GM12878 (cell line): ENCODE measurements at regions not wholly inside any gene's neighbourhood (a gene's known extent, or its start where the extent isn't known, plus 50 kb on each side); places are given as distances from the start of the nearest gene placed in this dataset.

Source experiments
- ATAC-seq: fragments of 200-7000 bp; cut with Tn5 transposase; 3 replicates; pipeline ENCODE4 v1.9.1; 2020; ENCODE audit warnings: mild to moderate bottlenecking, moderate library complexity
- BruUV-seq: library from RNA; stranded (reverse); fragments of 400-500 nt; replicated peaks from 2 replicates; lab custom pipeline; 2021; lab: Mats Ljungman, UMichigan
- CTCF ChIA-PET: fragments of 300-600 bp; sonication (Branson Sonifier 250); formaldehyde crosslinking; extraction: SDS; loops from one replicate; lab custom pipeline; 2021; ENCODE audit warnings: inconsistent platforms; lab: Yijun Ruan, JAX
- POLR2A ChIA-PET: fragments of 350-600 bp; formaldehyde crosslinking; extraction: SDS; loops from one replicate; lab custom pipeline; 2021; ENCODE audit warnings: inconsistent platforms; lab: Charles Lee
- RAD21 ChIA-PET: fragments of 300-600 bp; sonication (Branson Sonifier 250); formaldehyde crosslinking; loops from one replicate; lab custom pipeline; 2023; ENCODE audit warnings: antibody characterized with exemption; ENCODE audit not compliant: unreplicated experiment; lab: Charles Lee
- SMC1A ChIA-PET: fragments of 300-600 bp; sonication (Branson Sonifier 250); formaldehyde crosslinking; loops from one replicate; lab custom pipeline; 2023; ENCODE audit not compliant: unreplicated experiment, uncharacterized antibody; lab: Charles Lee
- DNase-seq: peaks from one replicate; pipeline ENCODE4 v3.0.0-alpha.2; 2011; ENCODE audit warnings: low read depth, low spot score
- FAIRE-seq: peaks from 3 replicates; lab custom pipeline; 2011; peaks lifted over from hg19 to GRCh38; lab: Jason Lieb, UNC
- H2AFZ ChIP-seq: 2 replicates; pipeline ENCODE4 v1.6.0; 2011; ENCODE audit warnings: low read depth, low read length, control low read depth; ENCODE audit not compliant: control insufficient read depth
- H3K27ac ChIP-seq: 2 replicates; pipeline ENCODE4 v1.5.1; 2011; ENCODE audit warnings: control low read depth; ENCODE audit not compliant: control insufficient read depth, insufficient read depth
- H3K27me3 ChIP-seq, 2 experiments: replicated peaks in 1 of 2; 2 replicates each; pipeline versions ENCODE4 v1.6.0 to v1.6.1; 2011; ENCODE audit warnings: low read length in 1 of 2; ENCODE audit not compliant: control insufficient read depth in 2 of 2, insufficient read depth in 2 of 2
- H3K36me3 ChIP-seq, 2 experiments: 2 replicates each; pipeline ENCODE4 v1.5.1; 2011; ENCODE audit warnings: low read length in 1 of 2; ENCODE audit not compliant: control insufficient read depth in 2 of 2, insufficient read depth in 2 of 2
- H3K4me1 ChIP-seq: 2 replicates; pipeline ENCODE4 v1.6.1; 2011; ENCODE audit warnings: mild to moderate bottlenecking, low read length, moderate library complexity, mixed read lengths; ENCODE audit not compliant: control insufficient read depth, insufficient read depth
- H3K4me2 ChIP-seq: 2 replicates; pipeline ENCODE4 v1.6.0; 2011; ENCODE audit warnings: control low read depth; ENCODE audit not compliant: control insufficient read depth, insufficient read depth
- H3K4me3 ChIP-seq: fragments of 200-600 bp; sonication (generic); 2 replicates; pipeline ENCODE4 v1.5.1; 2016
- H3K79me2 ChIP-seq: 2 replicates; pipeline ENCODE4 v1.6.0; 2011; ENCODE audit warnings: low read length; ENCODE audit not compliant: control insufficient read depth, insufficient read depth
- H3K9ac ChIP-seq: 2 replicates; pipeline ENCODE4 v1.8.0; 2011; ENCODE audit warnings: low read length, control low read depth, mixed read lengths; ENCODE audit not compliant: control insufficient read depth, insufficient read depth
- H3K9me3 ChIP-seq: replicated peaks from 3 replicates; pipeline ENCODE4 v1.5.1; 2011; ENCODE audit warnings: mild to moderate bottlenecking, low read length; ENCODE audit not compliant: control insufficient read depth, insufficient read depth
- H4K20me1 ChIP-seq: 2 replicates; pipeline ENCODE4 v1.6.0; 2011; ENCODE audit not compliant: control insufficient read depth, insufficient read depth
- E2F4 ChIP-seq: IDR thresholded peaks from 2 replicates; pipeline ENCODE4 v1.6.1; 2012; ENCODE audit warnings: low read depth, low read length, improper control_type of control experiment
- E2F8 ChIP-seq: fragments of 450-650 bp; IDR thresholded peaks from 2 replicates; pipeline ENCODE4 v1.6.1; 2018; ENCODE audit warnings: mild to moderate bottlenecking, low read depth, moderate library complexity; ENCODE audit not compliant: partially characterized antibody
- IKZF2 ChIP-seq, 2 experiments: fragments of 450-650 bp; IDR thresholded peaks; 2 replicates each; pipeline ENCODE4 v1.6.1; 2017; ENCODE audit warnings: mild to moderate bottlenecking in 2 of 2, moderate library complexity in 2 of 2
- IRF4 ChIP-seq: IDR thresholded peaks from 2 replicates; pipeline ENCODE4 v1.6.1; 2011; ENCODE audit warnings: low read depth, low read length
- NBN ChIP-seq: fragments of 450-650 bp; IDR thresholded peaks from 2 replicates; pipeline ENCODE4 v1.6.1; 2016
- PAX5 ChIP-seq: IDR thresholded peaks from 2 replicates; pipeline ENCODE4 v1.6.1; 2011; ENCODE audit warnings: low read depth, low read length, borderline replicate concordance
- PML ChIP-seq: IDR thresholded peaks from 2 replicates; pipeline ENCODE4 v1.6.1; 2012; ENCODE audit warnings: low read length, inconsistent platforms
- SMC3 ChIP-seq: IDR thresholded peaks from 2 replicates; pipeline ENCODE4 v1.6.1; 2011; ENCODE audit warnings: low read length, improper control_type of control experiment, borderline replicate concordance
- TCF3 ChIP-seq: IDR thresholded peaks from 2 replicates; pipeline ENCODE4 v1.6.1; 2012; ENCODE audit warnings: low read depth, mild to moderate bottlenecking, low read length, borderline replicate concordance; ENCODE audit not compliant: insufficient read depth
- ZNF592 ChIP-seq: fragments of 450-650 bp; IDR thresholded peaks from 2 replicates; pipeline ENCODE4 v1.6.1; 2017; ENCODE audit warnings: mild to moderate bottlenecking, moderate library complexity
- WGBS: methylation state at CpG from one replicate; pipeline ENCODE4 v1.1.6; 2016; ENCODE audit warnings: low lambda C conversion rate; ENCODE audit not compliant: insufficient replicate concordance, insufficient coverage; ENCODE audit errors: missing lambda C conversion rate; 5-methylcytosine and 5-hydroxymethylcytosine counted together
- in situ Hi-C: fragments of 300-500 bp; cut with MboI; formaldehyde crosslinking; loops from 9 replicates; pipeline ENCODE4 v1.14.3; 2018; ENCODE audit warnings: mixed read lengths
- intact Hi-C: fragments of 100-400 bp; cut with micrococcal nuclease; formaldehyde crosslinking; loops from one replicate; pipeline ENCODE4 v1.14.2; 2022; ENCODE audit not compliant: unreplicated experiment
- TF ChIP-seq, protein P1 (sequence below): fragments of 450-650 bp; IDR thresholded peaks from 2 replicates; pipeline ENCODE4 v1.6.1; 2016; ENCODE audit warnings: mild to moderate bottlenecking, moderate library complexity, borderline replicate concordance
- TF ChIP-seq, protein P2 (sequence below): IDR thresholded peaks from 2 replicates; pipeline ENCODE4 v1.6.1; 2012; ENCODE audit warnings: low read length, inconsistent platforms

GRCh38 chr4:124390861-124391260 lies 321.7 kb downstream of the ANKRD50 start:
- no peak for ATAC-seq
- WGBS = 39% methylated on average over 4 of the region's 4 CpGs
- no peak overlapping the region for H2AFZ ChIP-seq
- ChIA-PET SMC1A (no interaction called here), CTCF (no interaction called here), POLR2A (no interaction called here), RAD21 (no interaction called here)
- no peaks in the 10 kb centered on the region for H3K4me1 ChIP-seq
- no peak overlapping the region for H3K4me3 ChIP-seq
- no peaks in the 10 kb centered on the region for H4K20me1 ChIP-seq
- no peak overlapping the region for H3K9ac ChIP-seq
- BruUV-seq = no TSS peak
- in situ Hi-C loops (no loop called here), intact Hi-C loops (no loop called here)
- no peaks in the 10 kb centered on the region for H3K27me3 ChIP-seq
- no peak for FAIRE-seq
- H3K27ac ChIP-seq = no peak overlapping the region
- no peak overlapping the region for H3K4me2 ChIP-seq
- H3K36me3 ChIP-seq = no peaks in the 10 kb centered on the region
- H3K9me3 ChIP-seq = no peaks in the 10 kb centered on the region
- DNase-seq = no peak
- H3K79me2 ChIP-seq = no peaks in the 10 kb centered on the region
- TF ChIP-seq IKZF2 (IDR thresholded peaks at IDR 0.05) (no peak), E2F4 (no peak), PML (no peak), IRF4 (no peak), SMC3 (no peak), PAX5 (no peak), E2F8 (no peak), ZNF592 (no peak), NBN (no peak), TCF3 (no peak)
- TF ChIP-seq, protein P1, sequence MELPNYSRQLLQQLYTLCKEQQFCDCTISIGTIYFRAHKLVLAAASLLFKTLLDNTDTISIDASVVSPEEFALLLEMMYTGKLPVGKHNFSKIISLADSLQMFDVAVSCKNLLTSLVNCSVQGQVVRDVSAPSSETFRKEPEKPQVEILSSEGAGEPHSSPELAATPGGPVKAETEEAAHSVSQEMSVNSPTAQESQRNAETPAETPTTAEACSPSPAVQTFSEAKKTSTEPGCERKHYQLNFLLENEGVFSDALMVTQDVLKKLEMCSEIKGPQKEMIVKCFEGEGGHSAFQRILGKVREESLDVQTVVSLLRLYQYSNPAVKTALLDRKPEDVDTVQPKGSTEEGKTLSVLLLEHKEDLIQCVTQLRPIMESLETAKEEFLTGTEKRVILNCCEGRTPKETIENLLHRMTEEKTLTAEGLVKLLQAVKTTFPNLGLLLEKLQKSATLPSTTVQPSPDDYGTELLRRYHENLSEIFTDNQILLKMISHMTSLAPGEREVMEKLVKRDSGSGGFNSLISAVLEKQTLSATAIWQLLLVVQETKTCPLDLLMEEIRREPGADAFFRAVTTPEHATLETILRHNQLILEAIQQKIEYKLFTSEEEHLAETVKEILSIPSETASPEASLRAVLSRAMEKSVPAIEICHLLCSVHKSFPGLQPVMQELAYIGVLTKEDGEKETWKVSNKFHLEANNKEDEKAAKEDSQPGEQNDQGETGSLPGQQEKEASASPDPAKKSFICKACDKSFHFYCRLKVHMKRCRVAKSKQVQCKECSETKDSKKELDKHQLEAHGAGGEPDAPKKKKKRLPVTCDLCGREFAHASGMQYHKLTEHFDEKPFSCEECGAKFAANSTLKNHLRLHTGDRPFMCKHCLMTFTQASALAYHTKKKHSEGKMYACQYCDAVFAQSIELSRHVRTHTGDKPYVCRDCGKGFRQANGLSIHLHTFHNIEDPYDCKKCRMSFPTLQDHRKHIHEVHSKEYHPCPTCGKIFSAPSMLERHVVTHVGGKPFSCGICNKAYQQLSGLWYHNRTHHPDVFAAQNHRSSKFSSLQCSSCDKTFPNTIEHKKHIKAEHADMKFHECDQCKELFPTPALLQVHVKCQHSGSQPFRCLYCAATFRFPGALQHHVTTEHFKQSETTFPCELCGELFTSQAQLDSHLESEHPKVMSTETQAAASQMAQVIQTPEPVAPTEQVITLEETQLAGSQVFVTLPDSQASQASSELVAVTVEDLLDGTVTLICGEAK = no peak
- TF ChIP-seq, protein P2, sequence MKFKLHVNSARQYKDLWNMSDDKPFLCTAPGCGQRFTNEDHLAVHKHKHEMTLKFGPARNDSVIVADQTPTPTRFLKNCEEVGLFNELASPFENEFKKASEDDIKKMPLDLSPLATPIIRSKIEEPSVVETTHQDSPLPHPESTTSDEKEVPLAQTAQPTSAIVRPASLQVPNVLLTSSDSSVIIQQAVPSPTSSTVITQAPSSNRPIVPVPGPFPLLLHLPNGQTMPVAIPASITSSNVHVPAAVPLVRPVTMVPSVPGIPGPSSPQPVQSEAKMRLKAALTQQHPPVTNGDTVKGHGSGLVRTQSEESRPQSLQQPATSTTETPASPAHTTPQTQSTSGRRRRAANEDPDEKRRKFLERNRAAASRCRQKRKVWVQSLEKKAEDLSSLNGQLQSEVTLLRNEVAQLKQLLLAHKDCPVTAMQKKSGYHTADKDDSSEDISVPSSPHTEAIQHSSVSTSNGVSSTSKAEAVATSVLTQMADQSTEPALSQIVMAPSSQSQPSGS = no peak
